GM12801 (cell line): ENCODE measurements at regions not wholly inside any gene's neighbourhood (a gene's known extent, or its start where the extent isn't known, plus 50 kb on each side); places are given as distances from the start of the nearest gene placed in this dataset.

Experiments
- CTCF ChIP-seq: IDR thresholded peaks from one replicate; pipeline ENCODE4 v1.5.1; 2011; ENCODE audit warnings: control low read depth; ENCODE audit not compliant: insufficient read length; ENCODE audit errors: extremely low read depth

DNA sequence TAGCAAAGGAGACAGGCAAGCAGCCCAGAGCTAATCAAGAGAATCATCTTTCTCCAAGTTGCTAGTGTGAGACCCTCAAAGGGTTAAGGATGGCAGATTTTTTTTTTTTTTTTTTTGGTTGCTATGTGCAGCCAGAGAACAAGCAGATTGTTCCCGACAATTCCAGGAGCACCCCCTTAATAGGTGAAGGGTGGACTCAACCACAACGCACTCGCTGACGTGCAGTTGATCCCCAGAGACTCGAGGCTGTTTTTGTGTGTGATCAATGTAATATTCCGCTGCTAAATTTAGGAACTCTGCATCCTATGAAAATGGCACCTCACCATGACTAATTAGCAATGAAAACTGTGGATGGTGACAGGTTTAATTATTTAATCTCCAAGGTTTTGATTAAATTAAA is 789.0 kb downstream of the KCNA4 start:
- no peak for TF ChIP-seq CTCF

DNA sequence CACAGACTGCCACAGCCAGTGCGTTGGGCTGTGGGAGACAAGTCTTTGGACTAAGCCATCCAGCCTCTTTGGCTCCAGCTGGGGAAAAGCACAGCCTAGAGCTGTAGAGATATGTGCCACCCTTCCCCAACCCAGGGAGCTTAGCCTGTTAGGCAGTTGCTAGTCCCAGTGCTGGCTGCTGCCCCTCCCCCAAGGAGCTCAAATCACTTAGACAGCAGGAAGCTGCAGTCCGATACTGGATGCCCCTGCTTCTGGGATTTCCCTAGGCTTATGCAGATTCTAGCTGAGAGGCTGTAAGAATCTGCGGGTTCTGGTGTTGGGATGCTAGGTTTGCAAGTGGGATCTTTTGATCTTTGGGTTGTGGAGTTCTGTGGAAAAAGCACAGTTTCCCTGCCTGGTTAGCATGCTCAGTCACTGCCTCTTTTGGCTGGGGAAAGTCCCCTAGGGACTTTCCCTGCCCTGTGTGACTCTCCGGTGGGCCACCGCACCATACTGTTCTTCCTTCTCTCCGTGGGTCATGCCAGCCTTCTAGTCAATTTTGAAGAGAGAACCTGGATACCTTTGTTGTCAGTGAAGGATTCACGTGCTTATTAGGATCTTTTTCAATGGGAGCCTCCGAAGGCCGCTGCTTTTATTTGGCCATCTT is 792.0 kb downstream of the KCNA4 start:
- no peak for TF ChIP-seq CTCF

- TF ChIP-seq CTCF, result no peak
Observed at GRCh38 chr11:29217901-29218300, 798.9 kb downstream of the KCNA4 start.

- TF ChIP-seq CTCF, result no peak
Observed at GRCh38 chr11:29214833-29215232, 802.0 kb downstream of the KCNA4 start.

DNA sequence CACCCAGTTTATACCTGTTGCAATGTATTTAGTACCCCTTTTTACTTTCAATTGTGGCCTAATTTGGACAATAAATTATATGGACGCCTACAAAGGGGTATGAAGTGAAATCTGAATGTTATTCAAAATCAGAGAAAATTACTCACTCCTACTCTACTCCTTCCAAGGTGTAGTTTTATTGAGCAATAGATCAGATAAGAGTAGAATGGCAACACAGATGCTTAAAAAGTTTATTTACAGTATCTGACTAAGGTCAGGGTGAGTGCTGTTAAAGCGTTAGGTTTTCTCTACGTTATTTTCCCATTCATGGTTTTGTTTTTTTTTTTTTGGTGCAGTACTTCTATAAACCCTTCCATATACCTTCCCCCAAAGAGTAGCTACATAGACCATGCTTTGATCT is 805.6 kb downstream of the KCNA4 start:
- no peak for TF ChIP-seq CTCF

GRCh38 chr11:29210426-29210825 is 806.4 kb downstream of the KCNA4 start:
- no peak for TF ChIP-seq CTCF

DNA sequence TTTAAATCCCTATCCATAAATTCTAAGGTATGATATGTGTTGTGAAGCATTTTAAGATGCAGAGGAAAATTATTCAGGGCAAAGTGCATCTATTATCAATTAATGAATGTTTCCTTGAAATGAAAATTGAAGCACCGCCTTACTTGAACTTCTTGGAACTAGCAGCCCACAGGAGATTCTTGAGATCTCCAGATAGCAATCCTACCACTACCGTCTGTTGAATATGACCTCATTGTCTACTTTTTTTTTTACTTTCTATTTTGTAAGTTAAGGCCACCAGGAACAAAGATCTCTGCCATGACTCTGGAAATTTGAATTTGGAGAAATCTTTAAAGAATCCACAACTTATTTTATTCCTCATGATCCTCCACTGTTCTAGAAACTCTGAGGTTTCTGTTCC is 808.7 kb downstream of the KCNA4 start:
- no peak for TF ChIP-seq CTCF
